ENCODE measurements at regions not wholly inside any gene's neighbourhood (a gene's known extent, or its start where the extent isn't known, plus 50 kb on each side); places are given as distances from the start of the nearest gene placed in this dataset.

- Histone ChIP-seq H3K18ac (ENCODE audit: low read depth in 1 of 2, low read length in 2 of 2) (no peak overlapping the region), H4K91ac (ENCODE audit: low read length) (no peak overlapping the region), H3K4me3 (ENCODE audit: insufficient read depth in 1 of 2, low read depth in 1 of 2, low read length in 2 of 2) (no peak overlapping the region), H2BK5ac (ENCODE audit: low read depth, low read length, poor library complexity, severe bottlenecking) (no peak overlapping the region), H3K4me1 (ENCODE audit: control insufficient read depth, insufficient read depth, low read depth, low read length) (no peaks in the 10 kb centered on the region), H2BK15ac (ENCODE audit: low read depth, poor library complexity, severe bottlenecking) (no peak overlapping the region), H2AK5ac (ENCODE audit: low read length, severe bottlenecking) (no peak overlapping the region), H3K27me3 (ENCODE audit: control insufficient read depth in 1 of 2, insufficient read depth in 1 of 2, low read length in 2 of 2) (no peaks in the 10 kb centered on the region), H3K4me2 (ENCODE audit: low read length, poor library complexity, severe bottlenecking) (no peak overlapping the region), H2BK120ac (ENCODE audit: low read depth, low read length) (no peak overlapping the region), H4K8ac (ENCODE audit: low read length) (no peak overlapping the region), H2AFZ (ENCODE audit: low read depth, low read length) (no peak overlapping the region), H3K23ac (ENCODE audit: low read length in 2 of 2) (no peak overlapping the region), H2BK12ac (ENCODE audit: low read length in 2 of 2) (no peak overlapping the region), H3K14ac (ENCODE audit: low read length in 2 of 2) (no peak overlapping the region), H3K9ac (ENCODE audit: low read length) (no peak overlapping the region), H3K79me1 (replicated peaks; ENCODE audit: low read length, poor library complexity, severe bottlenecking) (no peaks in the 10 kb centered on the region), H3K27ac (ENCODE audit: low read length, poor library complexity, severe bottlenecking) (no peak overlapping the region), H3K36me3 (ENCODE audit: control insufficient read depth in 1 of 2, insufficient read depth in 2 of 2, low read depth in 1 of 2, low read length in 2 of 2) (no peaks in the 10 kb centered on the region), H3K4ac (ENCODE audit: low read depth in 1 of 2, low read length in 2 of 2) (no peak overlapping the region), H3K9me3 (ENCODE audit: control insufficient read depth, low read length) (no peaks in the 10 kb centered on the region)
- 64% methylated on average over 3 of the region's 5 CpGs for WGBS
- no peak for DNase-seq
Measured at GRCh38 chr7:52107355-52107754, 790.7 kb upstream of the COBL start.

DNA sequence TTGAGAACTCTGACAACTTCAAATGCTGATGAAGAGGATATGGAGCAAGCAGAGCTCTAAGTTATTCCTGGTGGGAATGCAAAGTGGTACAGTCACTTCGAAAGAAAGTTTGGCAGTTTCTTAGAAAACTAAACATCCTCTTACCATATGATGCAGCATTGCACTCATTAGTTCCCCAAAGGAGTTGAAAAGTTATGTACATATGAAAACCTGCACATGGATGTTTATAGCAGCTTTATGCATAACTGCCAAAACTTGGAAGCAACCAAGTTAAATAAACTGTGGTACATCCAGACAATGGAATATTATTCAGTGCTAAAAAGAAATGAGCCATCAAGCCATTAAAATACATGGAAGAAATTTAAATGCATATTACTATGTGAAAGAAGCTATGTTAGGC, 779.3 kb upstream of the COBL start:
- Histone ChIP-seq H3K4me2 (ENCODE audit: low read length, poor library complexity, severe bottlenecking) (no peak overlapping the region), H3K79me1 (replicated peaks; ENCODE audit: low read length, poor library complexity, severe bottlenecking) (no peaks in the 10 kb centered on the region), H4K8ac (ENCODE audit: low read length) (no peak overlapping the region), H2BK5ac (ENCODE audit: low read depth, low read length, poor library complexity, severe bottlenecking) (no peak overlapping the region), H2BK15ac (ENCODE audit: low read depth, poor library complexity, severe bottlenecking) (no peak overlapping the region), H3K4me1 (ENCODE audit: control insufficient read depth, insufficient read depth, low read depth, low read length) (no peaks in the 10 kb centered on the region), H2AK5ac (ENCODE audit: low read length, severe bottlenecking) (no peak overlapping the region), H2BK12ac (ENCODE audit: low read length in 2 of 2) (no peak overlapping the region), H3K18ac (ENCODE audit: low read depth in 1 of 2, low read length in 2 of 2) (no peak overlapping the region), H4K91ac (ENCODE audit: low read length) (no peak overlapping the region), H3K27me3 (ENCODE audit: control insufficient read depth in 1 of 2, insufficient read depth in 1 of 2, low read length in 2 of 2) (no peaks in the 10 kb centered on the region), H3K9ac (ENCODE audit: low read length) (no peak overlapping the region), H3K14ac (ENCODE audit: low read length in 2 of 2) (no peak overlapping the region), H3K9me3 (ENCODE audit: control insufficient read depth, low read length) (peaks cover 9% of the 10 kb centered on the region), H3K4ac (ENCODE audit: low read depth in 1 of 2, low read length in 2 of 2) (no peak overlapping the region), H3K23ac (ENCODE audit: low read length in 2 of 2) (no peak overlapping the region), H2BK120ac (ENCODE audit: low read depth, low read length) (no peak overlapping the region), H3K36me3 (ENCODE audit: control insufficient read depth in 1 of 2, insufficient read depth in 2 of 2, low read depth in 1 of 2, low read length in 2 of 2) (no peaks in the 10 kb centered on the region), H3K27ac (ENCODE audit: low read length, poor library complexity, severe bottlenecking) (no peak overlapping the region), H3K4me3 (ENCODE audit: insufficient read depth in 1 of 2, low read depth in 1 of 2, low read length in 2 of 2) (no peak overlapping the region), H2AFZ (ENCODE audit: low read depth, low read length) (no peak overlapping the region)
- no peak for DNase-seq
- no CpG with 5 or more reads among the region's 1 CpG for WGBS

DNA sequence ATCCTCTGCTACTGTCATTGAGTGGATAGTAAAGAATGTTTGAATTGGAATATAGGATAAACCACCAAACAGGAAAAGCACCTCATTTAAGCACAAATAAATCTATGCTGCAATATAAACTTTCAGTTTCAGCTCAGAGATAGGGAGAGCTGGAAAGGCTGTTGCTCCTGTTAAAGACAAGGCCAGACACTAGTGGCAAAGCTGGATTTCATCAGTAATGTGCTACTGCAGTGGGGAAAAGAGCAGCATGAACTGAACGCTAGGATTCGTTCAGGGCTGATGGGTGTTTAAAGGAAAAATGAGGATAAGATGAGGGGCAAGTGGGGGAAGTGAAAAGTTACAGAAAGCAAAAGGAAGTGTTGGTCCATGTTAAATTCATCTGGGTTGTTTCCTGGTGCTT, 775.4 kb upstream of the COBL start:
- DNase-seq, result peak; percentile 4
- no peak overlapping the region for H3K27ac ChIP-seq (ENCODE audit: low read length, poor library complexity, severe bottlenecking)
- H3K4me2 ChIP-seq (ENCODE audit: low read length, poor library complexity, severe bottlenecking), result no peak overlapping the region
- H3K9me3 ChIP-seq (ENCODE audit: control insufficient read depth, low read length), result no peaks in the 10 kb centered on the region
- no peak overlapping the region for H4K91ac ChIP-seq (ENCODE audit: low read length)
- no peak overlapping the region for H2AK5ac ChIP-seq (ENCODE audit: low read length, severe bottlenecking)
- no peaks in the 10 kb centered on the region for H3K36me3 ChIP-seq (ENCODE audit: control insufficient read depth in 1 of 2, insufficient read depth in 2 of 2, low read depth in 1 of 2, low read length in 2 of 2)
- H3K79me1 ChIP-seq (replicated peaks; ENCODE audit: low read length, poor library complexity, severe bottlenecking), result no peaks in the 10 kb centered on the region
- H3K23ac ChIP-seq (ENCODE audit: low read length in 2 of 2), result no peak overlapping the region
- H3K27me3 ChIP-seq (ENCODE audit: control insufficient read depth in 1 of 2, insufficient read depth in 1 of 2, low read length in 2 of 2), result no peaks in the 10 kb centered on the region
- no peak overlapping the region for H3K4me3 ChIP-seq (ENCODE audit: insufficient read depth in 1 of 2, low read depth in 1 of 2, low read length in 2 of 2)
- H3K4ac ChIP-seq (ENCODE audit: low read depth in 1 of 2, low read length in 2 of 2), result no peak overlapping the region
- H2BK120ac ChIP-seq (ENCODE audit: low read depth, low read length), result no peak overlapping the region
- H2AFZ ChIP-seq (ENCODE audit: low read depth, low read length), result no peak overlapping the region
- WGBS, result 57% methylated on average over 2 of the region's 2 CpGs
- no peak overlapping the region for H2BK15ac ChIP-seq (ENCODE audit: low read depth, poor library complexity, severe bottlenecking)
- no peak overlapping the region for H2BK12ac ChIP-seq (ENCODE audit: low read length in 2 of 2)
- H3K18ac ChIP-seq (ENCODE audit: low read depth in 1 of 2, low read length in 2 of 2), result no peak overlapping the region
- no peak overlapping the region for H3K14ac ChIP-seq (ENCODE audit: low read length in 2 of 2)
- peaks cover 8% of the 10 kb centered on the region for H3K4me1 ChIP-seq (ENCODE audit: control insufficient read depth, insufficient read depth, low read depth, low read length)
- no peak overlapping the region for H2BK5ac ChIP-seq (ENCODE audit: low read depth, low read length, poor library complexity, severe bottlenecking)
- no peak overlapping the region for H3K9ac ChIP-seq (ENCODE audit: low read length)
- H4K8ac ChIP-seq (ENCODE audit: low read length), result no peak overlapping the region

GRCh38 chr7:52091101-52091500, 774.5 kb upstream of the COBL start:
- no peaks in the 10 kb centered on the region for H3K36me3 ChIP-seq (ENCODE audit: control insufficient read depth in 1 of 2, insufficient read depth in 2 of 2, low read depth in 1 of 2, low read length in 2 of 2)
- H3K4me3 ChIP-seq (ENCODE audit: insufficient read depth in 1 of 2, low read depth in 1 of 2, low read length in 2 of 2), result no peak overlapping the region
- no peak for DNase-seq
- H4K8ac ChIP-seq (ENCODE audit: low read length), result no peak overlapping the region
- no peak overlapping the region for H3K9ac ChIP-seq (ENCODE audit: low read length)
- no peaks in the 10 kb centered on the region for H3K27me3 ChIP-seq (ENCODE audit: control insufficient read depth in 1 of 2, insufficient read depth in 1 of 2, low read length in 2 of 2)
- H3K4ac ChIP-seq (ENCODE audit: low read depth in 1 of 2, low read length in 2 of 2), result no peak overlapping the region
- no peak overlapping the region for H3K14ac ChIP-seq (ENCODE audit: low read length in 2 of 2)
- H3K27ac ChIP-seq (ENCODE audit: low read length, poor library complexity, severe bottlenecking), result no peak overlapping the region
- no peak overlapping the region for H2AK5ac ChIP-seq (ENCODE audit: low read length, severe bottlenecking)
- no peak overlapping the region for H3K18ac ChIP-seq (ENCODE audit: low read depth in 1 of 2, low read length in 2 of 2)
- no peaks in the 10 kb centered on the region for H3K79me1 ChIP-seq (replicated peaks; ENCODE audit: low read length, poor library complexity, severe bottlenecking)
- no peak overlapping the region for H3K23ac ChIP-seq (ENCODE audit: low read length in 2 of 2)
- no peak overlapping the region for H2BK120ac ChIP-seq (ENCODE audit: low read depth, low read length)
- H2AFZ ChIP-seq (ENCODE audit: low read depth, low read length), result no peak overlapping the region
- no peak overlapping the region for H2BK15ac ChIP-seq (ENCODE audit: low read depth, poor library complexity, severe bottlenecking)
- 93% methylated on average over 6 of the region's 6 CpGs for WGBS
- peaks cover 8% of the 10 kb centered on the region for H3K4me1 ChIP-seq (ENCODE audit: control insufficient read depth, insufficient read depth, low read depth, low read length)
- H3K4me2 ChIP-seq (ENCODE audit: low read length, poor library complexity, severe bottlenecking), result no peak overlapping the region
- no peak overlapping the region for H2BK12ac ChIP-seq (ENCODE audit: low read length in 2 of 2)
- no peak overlapping the region for H4K91ac ChIP-seq (ENCODE audit: low read length)
- H3K9me3 ChIP-seq (ENCODE audit: control insufficient read depth, low read length), result no peaks in the 10 kb centered on the region
- H2BK5ac ChIP-seq (ENCODE audit: low read depth, low read length, poor library complexity, severe bottlenecking), result no peak overlapping the region

Measured in mesenchymal stem cell (in vitro differentiated cells and primary cell).